ENCODE measurements at regions not wholly inside any gene's neighbourhood (a gene's known extent, or its start where the extent isn't known, plus 50 kb on each side); places are given as distances from the start of the nearest gene placed in this dataset.

- no peak for DNase-seq
Observed at GRCh38 chr2:44825702-44826101, 115.8 kb upstream of the SIX3 start.

DNA sequence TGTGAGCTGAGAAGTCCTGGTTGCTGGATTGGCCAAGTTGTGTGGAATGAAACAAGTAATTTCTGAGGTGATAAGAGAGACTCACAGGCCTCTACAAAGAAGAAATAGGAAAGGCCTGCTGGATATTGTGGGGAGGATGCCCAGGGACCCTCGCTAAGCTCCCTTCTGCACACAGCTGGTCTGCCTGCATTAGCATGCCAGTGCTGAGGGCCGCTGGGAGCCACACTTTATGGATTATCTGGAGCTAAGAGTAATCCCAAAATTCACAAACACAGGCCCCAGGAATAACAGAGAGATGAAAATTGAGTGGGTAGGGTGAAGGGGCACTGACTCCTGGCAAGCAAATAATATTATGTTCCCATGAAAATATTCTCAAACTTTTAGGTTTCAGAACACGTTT, 114.9 kb upstream of the SIX3 start:
- DNase-seq, result no peak

DNA sequence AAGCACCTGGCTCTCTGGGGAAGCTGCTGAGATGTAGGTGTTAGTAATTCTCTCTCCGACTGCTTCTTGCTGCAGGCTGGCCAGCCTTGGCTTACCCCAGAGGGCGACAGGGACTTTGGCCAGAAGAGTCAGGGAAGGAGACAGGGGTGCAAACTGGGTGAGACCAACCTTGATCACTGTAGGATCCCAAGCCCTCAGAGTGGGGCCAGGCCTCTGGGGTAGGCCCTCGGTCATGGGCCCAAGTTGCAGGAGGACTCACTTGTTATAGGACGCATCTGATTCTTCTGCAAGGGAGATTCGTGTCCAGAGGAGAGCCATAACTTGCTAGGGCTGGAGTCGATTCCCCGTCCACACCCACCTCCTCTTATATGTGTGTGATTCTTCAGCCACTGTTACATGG, 111.7 kb upstream of the SIX3 start:
- no peak for DNase-seq

- DNase-seq, result no peak
Observed at GRCh38 chr2:44833171-44834069, 108.1 kb upstream of the SIX3 start.

GRCh38 chr2:44834656-44835055, 106.8 kb upstream of the SIX3 start:
- DNase-seq, result no peak

- DNase-seq, result peak in 1 of 2 experiments; percentile 13
Observed at GRCh38 chr2:44836174-44836573, 105.3 kb upstream of the SIX3 start.

DNA sequence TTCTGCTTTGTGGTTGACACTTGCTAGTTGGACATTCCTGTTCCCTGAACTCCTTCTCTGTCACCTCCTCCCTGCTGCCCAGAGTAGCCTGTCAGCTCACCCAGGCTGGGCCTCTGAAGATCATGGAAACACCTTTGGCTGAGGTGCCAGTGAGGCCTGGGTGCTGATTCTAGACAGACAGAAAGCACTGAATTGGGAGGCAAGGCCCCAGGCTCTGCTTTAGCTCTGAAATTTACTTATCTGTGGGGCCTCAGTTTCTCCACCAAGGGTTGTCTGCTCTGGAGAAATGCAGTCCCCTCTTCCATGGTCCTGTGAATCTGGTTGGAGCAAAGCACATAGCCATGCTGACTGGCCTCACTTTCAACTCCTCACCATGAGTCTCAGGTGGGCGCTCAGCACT, 104.6 kb upstream of the SIX3 start:
- DNase-seq, result no peak

DNA sequence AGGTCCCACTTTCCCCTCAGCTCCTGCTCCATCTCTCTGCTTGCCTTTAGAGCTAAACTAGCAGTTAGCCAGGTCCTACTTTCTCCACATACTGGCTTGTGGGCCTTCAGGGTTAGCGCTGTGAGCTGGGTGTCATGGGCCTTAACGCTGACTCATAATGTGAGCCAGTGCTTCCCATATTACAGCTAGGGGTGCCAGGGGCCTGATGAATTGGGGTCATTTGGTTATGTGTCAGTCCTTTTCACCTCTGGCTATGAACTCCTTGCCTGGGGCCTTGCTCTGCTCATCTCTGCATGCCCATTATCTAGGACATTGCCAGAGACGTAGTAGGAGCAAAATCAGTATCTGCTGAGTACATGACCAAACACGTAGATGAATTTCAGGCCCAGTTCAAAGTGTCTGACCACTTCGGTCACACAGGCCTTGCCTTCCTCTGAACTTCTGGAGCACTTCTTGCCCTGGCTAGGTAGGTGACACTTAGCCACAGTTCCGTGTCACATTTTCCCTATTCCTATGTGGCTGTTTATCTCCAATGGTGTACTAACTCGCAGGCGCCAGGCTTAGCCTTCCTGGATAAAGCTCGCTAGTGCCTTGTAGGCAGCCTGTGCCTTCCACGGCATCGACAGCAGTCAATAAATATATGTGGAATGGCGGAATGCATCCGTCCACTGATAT, 103.2 kb upstream of the SIX3 start:
- no peak for DNase-seq

GRCh38 chr2:44839370-44839769, 102.1 kb upstream of the SIX3 start:
- DNase-seq, result no peak

- no peak for DNase-seq
Observed at GRCh38 chr2:44839771-44840502, 101.6 kb upstream of the SIX3 start.

GRCh38 chr2:44840503-44840850, 101.0 kb upstream of the SIX3 start:
- DNase-seq, result no peak

DNA sequence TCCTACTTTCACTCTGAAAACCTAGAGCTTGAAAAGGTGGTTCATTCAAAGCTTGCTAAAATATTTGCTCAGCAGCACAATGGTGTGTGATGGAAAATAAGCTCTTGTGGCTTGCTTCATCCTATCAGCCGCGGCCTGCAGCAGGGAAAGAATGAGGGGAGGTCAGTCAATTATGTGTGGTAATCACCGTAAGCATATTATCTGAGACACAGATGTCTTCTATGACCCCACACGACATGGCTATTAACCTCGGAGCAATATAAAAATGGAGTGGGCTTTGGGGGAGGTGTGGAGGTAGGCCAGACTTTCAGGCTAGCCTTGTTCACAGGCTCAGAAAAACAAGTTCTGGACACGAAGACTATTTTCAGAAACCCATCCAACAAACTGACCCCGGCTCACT, 98.4 kb upstream of the SIX3 start:
- DNase-seq, result no peak

DNA sequence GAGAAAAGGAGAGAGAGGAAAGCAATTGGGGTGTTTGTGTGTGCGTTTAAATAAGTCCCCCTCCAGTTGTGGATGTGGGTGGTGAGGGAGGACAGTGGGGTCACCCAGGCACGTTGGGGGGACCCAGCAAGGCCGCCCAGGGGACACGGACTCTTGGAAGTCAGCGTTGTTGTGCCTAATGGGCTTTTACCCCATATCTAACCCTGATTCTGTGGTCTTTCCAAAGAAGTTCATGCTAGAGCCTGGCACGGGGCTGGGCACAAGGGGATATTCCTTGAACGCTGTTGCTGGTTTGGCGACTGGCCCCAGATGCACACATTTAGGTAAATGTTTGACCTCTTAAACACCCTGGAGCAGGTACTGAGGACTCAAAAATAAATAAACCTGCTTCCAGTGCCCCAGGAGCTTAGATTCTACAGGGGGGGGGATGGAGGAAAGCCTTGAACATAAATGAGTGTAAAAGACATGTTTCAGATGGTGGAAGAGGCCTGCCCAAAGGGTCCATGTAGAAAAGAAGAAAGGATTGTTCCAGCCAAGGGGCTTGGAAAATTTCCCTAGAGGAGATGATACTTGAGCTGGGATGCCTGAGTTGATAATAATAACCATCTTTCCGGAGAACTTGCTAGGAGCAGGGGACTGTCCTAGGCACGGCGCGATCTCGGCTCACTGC, 97.7 kb upstream of the SIX3 start:
- DNase-seq, result no peak

GRCh38 chr2:44844651-44845270, 96.7 kb upstream of the SIX3 start:
- DNase-seq, result no peak

GRCh38 chr2:44848026-44848425, 93.5 kb upstream of the SIX3 start:
- no peak for DNase-seq

DNA sequence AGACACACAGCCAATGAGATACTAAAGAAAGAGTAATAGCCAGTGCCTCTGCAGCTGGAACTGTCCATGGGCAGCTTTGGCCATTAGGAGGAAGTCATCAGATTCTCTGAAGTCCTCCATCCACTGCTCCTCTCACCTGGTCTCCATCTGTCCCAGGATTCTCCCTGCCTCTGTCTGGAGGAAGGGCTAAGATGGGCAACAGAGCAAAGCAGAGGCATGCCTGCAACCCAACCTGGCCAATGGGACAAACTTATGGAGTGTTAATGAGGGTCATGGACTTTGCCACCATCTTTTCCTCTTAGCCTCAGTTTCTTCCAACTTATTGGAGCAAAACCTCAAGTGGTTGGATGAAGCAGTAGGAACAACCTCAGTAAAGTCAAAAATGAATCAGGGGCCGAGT, 91.5 kb upstream of the SIX3 start:
- no peak for DNase-seq

GRCh38 chr2:44851518-44851917, 90.0 kb upstream of the SIX3 start:
- no peak for DNase-seq

DNA sequence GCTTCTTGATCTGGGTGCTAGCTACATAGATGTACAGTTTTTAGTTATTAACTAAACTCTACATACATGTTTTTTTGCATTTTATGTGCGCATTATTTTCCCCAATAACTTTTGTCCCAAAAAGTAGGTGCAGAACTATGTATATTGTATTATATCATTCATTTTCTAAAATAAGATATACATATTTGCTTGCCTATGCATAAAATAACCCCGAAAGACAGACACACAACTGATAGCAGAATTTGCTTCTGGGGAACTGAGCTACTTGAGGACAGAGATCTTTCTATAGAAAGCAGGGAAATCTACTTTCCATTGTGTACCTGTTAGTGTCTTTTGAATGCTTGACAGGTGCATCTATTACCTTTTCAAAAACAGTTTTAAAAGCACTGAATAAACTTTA, 88.9 kb upstream of the SIX3 start:
- no peak for DNase-seq

GRCh38 chr2:44859337-44859736, 82.2 kb upstream of the SIX3 start:
- no peak for DNase-seq

DNA sequence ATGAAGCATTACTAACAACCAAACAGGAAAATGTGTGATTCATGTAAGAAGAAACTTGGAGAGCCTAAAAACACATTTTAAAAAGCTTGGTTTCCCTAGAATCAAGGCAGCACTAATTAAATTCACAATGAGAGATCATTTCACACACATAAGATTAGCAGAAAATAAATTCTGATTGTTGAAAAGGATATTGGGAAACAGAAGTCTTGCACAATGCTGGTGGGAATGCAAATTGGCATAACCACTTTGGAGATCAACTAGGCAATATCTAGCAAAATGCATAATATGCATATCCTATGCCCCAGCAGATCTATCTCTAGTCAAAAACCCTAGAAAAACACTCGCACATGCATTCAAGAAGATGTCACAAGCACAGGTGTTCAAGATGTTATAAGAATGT, 75.3 kb upstream of the SIX3 start:
- DNase-seq, result no peak

GRCh38 chr2:44869761-44870160, 71.7 kb upstream of the SIX3 start:
- DNase-seq, result no peak

DNA sequence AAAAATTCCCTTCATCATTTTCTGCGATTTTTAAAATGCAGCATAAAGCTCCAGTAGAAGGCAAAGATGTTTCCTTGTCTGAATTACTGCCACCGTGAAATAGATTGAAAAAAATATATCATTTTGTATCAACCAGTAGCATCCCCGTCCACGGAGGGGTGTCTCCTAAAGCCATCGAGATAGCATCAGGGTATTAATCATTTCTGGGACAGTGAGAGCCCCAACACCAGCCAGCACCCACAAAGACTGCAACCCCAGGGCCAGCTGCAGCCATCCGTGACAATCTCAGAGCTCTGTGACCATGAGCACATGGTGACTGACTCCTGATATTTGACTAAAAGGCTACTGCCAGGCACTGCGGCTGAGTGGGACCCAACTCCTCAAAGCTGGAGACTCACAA, 64.1 kb upstream of the SIX3 start:
- DNase-seq, result no peak
